Neural cell (in vitro differentiated cells): ENCODE measurements at regions not wholly inside any gene's neighbourhood (a gene's known extent, or its start where the extent isn't known, plus 50 kb on each side); places are given as distances from the start of the nearest gene placed in this dataset.

Experiments used
- H2AFZ ChIP-seq: fragments of 200-600, 300-800 bp; sonication (generic), shearing (Covaris generic); 2 replicates; pipeline ENCODE4 v1.6.0; 2014; ENCODE audit warnings: low read depth, mild to moderate bottlenecking, antibody characterized with exemption, low read length, moderate library complexity
- H3F3A ChIP-seq: fragments of 200-600 bp; shearing (Covaris generic); 2 replicates; pipeline ENCODE4 v1.6.1; 2016; ENCODE audit warnings: mild to moderate bottlenecking, moderate library complexity, mixed read lengths, antibody characterized with exemption, low read length; ENCODE audit not compliant: insufficient read depth, poor library complexity, severe bottlenecking
- H3K27ac ChIP-seq: fragments of 200-600, 300-800 bp; sonication (generic), shearing (Covaris generic); 2 replicates; pipeline ENCODE4 v1.5.1; 2014; ENCODE audit warnings: mild to moderate bottlenecking, low read length, moderate library complexity
- H3K27me3 ChIP-seq: fragments of 300-800, 200-600 bp; sonication (generic), shearing (Covaris generic); 2 replicates; pipeline ENCODE4 v1.6.0; 2014; ENCODE audit warnings: mild to moderate bottlenecking, low read depth, low read length, moderate library complexity; ENCODE audit not compliant: insufficient read depth
- H3K36me3 ChIP-seq: fragments of 300-800, 200-600 bp; sonication (generic), shearing (Covaris generic); 2 replicates; pipeline ENCODE4 v1.5.1; 2014; ENCODE audit warnings: mild to moderate bottlenecking, antibody characterized with exemption, low read length, moderate library complexity; ENCODE audit not compliant: insufficient read depth
- H3K4me2 ChIP-seq: fragments of 300-800, 200-600 bp; sonication (generic), shearing (Covaris generic); 2 replicates; pipeline ENCODE4 v1.6.0; 2014; ENCODE audit warnings: mild to moderate bottlenecking, low read length
- H3K4me3 ChIP-seq: fragments of 300-800, 200-600 bp; sonication (generic), shearing (Covaris generic); 2 replicates; pipeline ENCODE4 v1.5.1; 2014; ENCODE audit warnings: mild to moderate bottlenecking, low read length, moderate library complexity
- H3K79me2 ChIP-seq: fragments of 200-600 bp; shearing (Covaris generic); replicated peaks from 2 replicates; pipeline ENCODE4 v1.6.0; 2014; ENCODE audit warnings: mild to moderate bottlenecking, low read length, moderate library complexity; ENCODE audit not compliant: insufficient read depth
- H3K9ac ChIP-seq: fragments of 300-800, 200-600 bp; sonication (generic), shearing (Covaris generic); 2 replicates; pipeline ENCODE4 v1.6.1; 2016; ENCODE audit warnings: mild to moderate bottlenecking, low read length, mixed read lengths
- H3K9me2 ChIP-seq: fragments of 200-600 bp; shearing (Covaris generic); 2 replicates; pipeline ENCODE4 v1.6.1; 2016; ENCODE audit warnings: mild to moderate bottlenecking, low read length, mixed read lengths; ENCODE audit not compliant: insufficient read depth
- H3K9me3 ChIP-seq: fragments of 200-600, 300-800 bp; sonication (generic), shearing (Covaris generic); 2 replicates; pipeline ENCODE4 v1.6.1; 2016; ENCODE audit warnings: mild to moderate bottlenecking, mixed run types, low read length, moderate library complexity, mixed read lengths
- H4K20me1 ChIP-seq: fragments of 200-600 bp; shearing (Covaris generic); 2 replicates; pipeline ENCODE4 v1.6.1; 2016; ENCODE audit warnings: mild to moderate bottlenecking, mixed run types; ENCODE audit not compliant: insufficient read depth
- EZH2 ChIP-seq: fragments of 200-600, 300-800 bp; shearing (Covaris generic), sonication (generic); IDR thresholded peaks from 2 replicates; pipeline ENCODE4 v1.6.1; 2014; ENCODE audit warnings: antibody characterized with exemption, low read length, borderline replicate concordance, mild to moderate bottlenecking; ENCODE audit not compliant: insufficient read depth, poor library complexity, severe bottlenecking
- MXI1 ChIP-seq: fragments of 450-650 bp; conservative IDR thresholded peaks from 2 replicates; pipeline ENCODE4 v1.6.1; 2014; ENCODE audit warnings: antibody characterized with exemption, mild to moderate bottlenecking; ENCODE audit not compliant: poor library complexity, severe bottlenecking
- POLR2AphosphoS5 ChIP-seq: IDR thresholded peaks from 2 replicates; pipeline ENCODE4 v1.6.1; 2012
- RAD21 ChIP-seq: fragments of 450-650 bp; conservative IDR thresholded peaks from 2 replicates; pipeline ENCODE4 v1.6.1; 2014; ENCODE audit warnings: antibody characterized with exemption, mild to moderate bottlenecking, moderate library complexity
- SMC3 ChIP-seq: fragments of 450-650 bp; conservative IDR thresholded peaks from 2 replicates; pipeline ENCODE4 v1.6.1; 2014; ENCODE audit warnings: antibody characterized with exemption, mild to moderate bottlenecking, moderate library complexity; ENCODE audit not compliant: poor library complexity
- TAF1 ChIP-seq: IDR thresholded peaks from 2 replicates; pipeline ENCODE4 v1.6.1; 2012; ENCODE audit warnings: low read depth
- TF ChIP-seq, protein P1 (sequence below): IDR thresholded peaks from 2 replicates; pipeline ENCODE4 v1.6.1; 2012; ENCODE audit warnings: borderline replicate concordance

- H3K27me3 ChIP-seq = no peaks in the 10 kb centered on the region
- TF ChIP-seq POLR2AphosphoS5 (no peak), MXI1 (no peak), SMC3 (no peak), EZH2 (no peak), TAF1 (no peak)
- TF ChIP-seq, protein P1, sequence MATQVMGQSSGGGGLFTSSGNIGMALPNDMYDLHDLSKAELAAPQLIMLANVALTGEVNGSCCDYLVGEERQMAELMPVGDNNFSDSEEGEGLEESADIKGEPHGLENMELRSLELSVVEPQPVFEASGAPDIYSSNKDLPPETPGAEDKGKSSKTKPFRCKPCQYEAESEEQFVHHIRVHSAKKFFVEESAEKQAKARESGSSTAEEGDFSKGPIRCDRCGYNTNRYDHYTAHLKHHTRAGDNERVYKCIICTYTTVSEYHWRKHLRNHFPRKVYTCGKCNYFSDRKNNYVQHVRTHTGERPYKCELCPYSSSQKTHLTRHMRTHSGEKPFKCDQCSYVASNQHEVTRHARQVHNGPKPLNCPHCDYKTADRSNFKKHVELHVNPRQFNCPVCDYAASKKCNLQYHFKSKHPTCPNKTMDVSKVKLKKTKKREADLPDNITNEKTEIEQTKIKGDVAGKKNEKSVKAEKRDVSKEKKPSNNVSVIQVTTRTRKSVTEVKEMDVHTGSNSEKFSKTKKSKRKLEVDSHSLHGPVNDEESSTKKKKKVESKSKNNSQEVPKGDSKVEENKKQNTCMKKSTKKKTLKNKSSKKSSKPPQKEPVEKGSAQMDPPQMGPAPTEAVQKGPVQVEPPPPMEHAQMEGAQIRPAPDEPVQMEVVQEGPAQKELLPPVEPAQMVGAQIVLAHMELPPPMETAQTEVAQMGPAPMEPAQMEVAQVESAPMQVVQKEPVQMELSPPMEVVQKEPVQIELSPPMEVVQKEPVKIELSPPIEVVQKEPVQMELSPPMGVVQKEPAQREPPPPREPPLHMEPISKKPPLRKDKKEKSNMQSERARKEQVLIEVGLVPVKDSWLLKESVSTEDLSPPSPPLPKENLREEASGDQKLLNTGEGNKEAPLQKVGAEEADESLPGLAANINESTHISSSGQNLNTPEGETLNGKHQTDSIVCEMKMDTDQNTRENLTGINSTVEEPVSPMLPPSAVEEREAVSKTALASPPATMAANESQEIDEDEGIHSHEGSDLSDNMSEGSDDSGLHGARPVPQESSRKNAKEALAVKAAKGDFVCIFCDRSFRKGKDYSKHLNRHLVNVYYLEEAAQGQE = no peak
Measured at GRCh38 chr16:80915079-80915450, 91.6 kb downstream of the CMC2 start.

DNA sequence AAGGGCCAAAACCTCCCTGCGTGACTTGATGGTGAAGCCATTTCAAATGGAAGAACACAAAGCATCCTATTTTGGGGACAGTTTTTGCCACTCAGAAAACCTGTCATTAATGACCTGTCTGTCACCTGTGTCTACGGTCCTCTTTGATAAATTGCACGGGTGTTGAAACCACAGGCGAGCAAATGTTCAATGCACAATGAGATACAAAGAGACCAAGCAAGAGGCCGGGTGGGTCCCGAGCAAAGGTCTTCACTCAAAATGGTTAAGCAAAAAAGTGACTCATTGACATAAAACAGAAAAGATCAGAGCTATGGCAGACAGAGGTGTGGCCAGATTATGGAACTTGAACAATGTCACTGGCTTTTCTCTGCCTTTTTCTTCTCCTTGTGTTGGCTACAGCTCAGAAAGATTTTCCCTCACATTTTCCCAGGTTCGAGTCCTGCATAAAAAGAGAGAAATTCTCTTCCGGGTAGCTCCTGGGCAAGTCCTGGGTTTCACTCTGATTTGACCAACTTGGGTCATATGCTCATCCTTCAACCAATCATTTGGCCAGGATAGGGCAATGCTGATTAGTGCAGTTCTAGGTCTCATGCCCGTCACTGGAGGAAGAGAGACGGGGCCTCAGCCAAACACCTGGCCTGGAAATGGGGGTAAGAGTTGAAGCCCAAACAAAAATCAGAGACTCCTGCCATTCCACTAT lies 92.2 kb downstream of the CMC2 start:
- TF ChIP-seq TAF1 (no peak), MXI1 (no peak), POLR2AphosphoS5 (no peak), EZH2 (no peak), RAD21 (no peak)
- TF ChIP-seq, protein P1 = no peak
- Histone ChIP-seq H3K9me2 (no peaks in the 10 kb centered on the region), H3K36me3 (no peaks in the 10 kb centered on the region), H3F3A (no peaks in the 10 kb centered on the region), H3K27ac (no peak overlapping the region), H3K9me3 (peaks cover 8% of the 10 kb centered on the region), H3K79me2 (no peaks in the 10 kb centered on the region), H2AFZ (no peak overlapping the region), H3K4me2 (no peak overlapping the region), H3K27me3 (no peaks in the 10 kb centered on the region), H3K4me3 (no peak overlapping the region), H3K9ac (no peak overlapping the region), H4K20me1 (no peaks in the 10 kb centered on the region)

More at GRCh38 chr16:80915079-80915450, 91.6 kb downstream of the CMC2 start:
- Histone ChIP-seq H3K79me2 (no peaks in the 10 kb centered on the region), H3K4me2 (no peak overlapping the region), H3K9me3 (peaks cover 8% of the 10 kb centered on the region), H3K9me2 (no peaks in the 10 kb centered on the region), H3K9ac (no peak overlapping the region), H3K36me3 (no peaks in the 10 kb centered on the region), H3F3A (no peaks in the 10 kb centered on the region), H4K20me1 (no peaks in the 10 kb centered on the region), H3K27ac (no peak overlapping the region), H2AFZ (no peak overlapping the region), H3K4me3 (no peak overlapping the region)
